ENCODE measurements at regions not wholly inside any gene's neighbourhood (a gene's known extent, or its start where the extent isn't known, plus 50 kb on each side); places are given as distances from the start of the nearest gene placed in this dataset.

DNA sequence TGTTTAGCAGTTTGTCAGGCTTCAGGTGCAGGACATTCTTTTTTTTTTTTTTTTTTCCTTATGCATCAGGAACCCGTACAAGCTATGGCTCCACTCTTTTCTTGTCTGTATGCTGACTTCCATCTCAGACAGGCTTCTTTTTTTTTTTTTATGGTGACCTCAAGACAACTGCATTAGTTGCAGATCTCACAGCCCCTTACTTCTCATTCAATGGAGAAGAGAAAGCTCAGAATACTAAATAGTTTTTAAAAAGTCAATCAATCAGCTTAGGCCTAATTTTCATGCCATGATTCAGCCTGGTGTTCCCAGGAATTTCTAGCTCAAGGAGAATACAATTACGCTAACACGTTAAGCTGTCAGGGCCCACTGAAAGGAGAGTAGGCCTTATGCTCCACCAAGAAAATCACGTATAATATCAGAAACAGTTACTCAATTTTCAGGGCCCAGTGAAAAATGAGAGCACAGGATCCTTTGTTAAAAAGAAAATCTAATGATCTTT lies 1596.0 kb upstream of the MIR17HG start:
- Histone ChIP-seq H4K20me1 (ENCODE audit: control insufficient read depth, insufficient read depth, low read depth, low read length) (no peaks in the 10 kb centered on the region), H3K4me2 (ENCODE audit: low read length) (no peak overlapping the region), H3F3A (ENCODE audit: control insufficient read depth, insufficient read depth) (no peaks in the 10 kb centered on the region), H3K27me3 (ENCODE audit: control insufficient read depth, low read length) (no peaks in the 10 kb centered on the region), H3K4me3 (ENCODE audit: low read length) (no peak overlapping the region), H3K36me3 (ENCODE audit: control insufficient read depth, low read length) (no peaks in the 10 kb centered on the region), H3K9me3 (ENCODE audit: control insufficient read depth, insufficient read depth, low read length) (peaks cover 9% of the 10 kb centered on the region; the same call in 1 of the 2 replicates), H3K79me2 (ENCODE audit: control insufficient read depth, low read length) (no peaks in the 10 kb centered on the region), H3K4me1 (ENCODE audit: control insufficient read depth, low read length) (no peaks in the 10 kb centered on the region), H3K9me2 (replicated peaks; ENCODE audit: control insufficient read depth, low read length) (no peaks in the 10 kb centered on the region), H3K27ac (ENCODE audit: low read depth, low read length) (no peak overlapping the region)
- TF ChIP-seq, protein P1, sequence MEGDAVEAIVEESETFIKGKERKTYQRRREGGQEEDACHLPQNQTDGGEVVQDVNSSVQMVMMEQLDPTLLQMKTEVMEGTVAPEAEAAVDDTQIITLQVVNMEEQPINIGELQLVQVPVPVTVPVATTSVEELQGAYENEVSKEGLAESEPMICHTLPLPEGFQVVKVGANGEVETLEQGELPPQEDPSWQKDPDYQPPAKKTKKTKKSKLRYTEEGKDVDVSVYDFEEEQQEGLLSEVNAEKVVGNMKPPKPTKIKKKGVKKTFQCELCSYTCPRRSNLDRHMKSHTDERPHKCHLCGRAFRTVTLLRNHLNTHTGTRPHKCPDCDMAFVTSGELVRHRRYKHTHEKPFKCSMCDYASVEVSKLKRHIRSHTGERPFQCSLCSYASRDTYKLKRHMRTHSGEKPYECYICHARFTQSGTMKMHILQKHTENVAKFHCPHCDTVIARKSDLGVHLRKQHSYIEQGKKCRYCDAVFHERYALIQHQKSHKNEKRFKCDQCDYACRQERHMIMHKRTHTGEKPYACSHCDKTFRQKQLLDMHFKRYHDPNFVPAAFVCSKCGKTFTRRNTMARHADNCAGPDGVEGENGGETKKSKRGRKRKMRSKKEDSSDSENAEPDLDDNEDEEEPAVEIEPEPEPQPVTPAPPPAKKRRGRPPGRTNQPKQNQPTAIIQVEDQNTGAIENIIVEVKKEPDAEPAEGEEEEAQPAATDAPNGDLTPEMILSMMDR (IDR thresholded peaks at IDR 0.05; ENCODE audit: low read depth, low read length, poor library complexity, severe bottlenecking), result no peak
- no peak for TF ChIP-seq EZH2phosphoT487 (IDR thresholded peaks at IDR 0.05; ENCODE audit: borderline replicate concordance, low read length)

DNA sequence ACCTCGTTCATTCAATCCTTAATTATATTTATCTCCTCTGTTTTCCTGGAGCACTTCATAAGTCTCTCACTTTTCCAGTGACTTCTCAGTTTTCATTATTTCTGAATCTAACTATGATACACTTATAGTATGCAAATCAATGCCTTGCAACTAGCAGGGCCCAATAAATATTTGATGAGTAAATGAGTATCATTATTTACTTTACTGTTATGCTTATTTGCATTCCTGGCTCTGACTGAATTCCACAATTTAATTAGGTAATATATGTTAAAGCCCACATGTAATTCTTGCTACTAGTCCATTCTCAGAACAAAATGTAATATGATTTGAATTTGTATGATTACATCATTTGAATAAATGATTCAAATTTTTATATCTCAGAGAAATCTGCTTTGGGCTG lies 1595.1 kb upstream of the MIR17HG start:
- H3F3A ChIP-seq (ENCODE audit: control insufficient read depth, insufficient read depth), result no peaks in the 10 kb centered on the region
- no peak overlapping the region for H3K4me2 ChIP-seq (ENCODE audit: low read length)
- H4K20me1 ChIP-seq (ENCODE audit: control insufficient read depth, insufficient read depth, low read depth, low read length), result no peaks in the 10 kb centered on the region
- H3K9me2 ChIP-seq (replicated peaks; ENCODE audit: control insufficient read depth, low read length), result no peaks in the 10 kb centered on the region
- no peaks in the 10 kb centered on the region for H3K27me3 ChIP-seq (ENCODE audit: control insufficient read depth, low read length)
- H3K27ac ChIP-seq (ENCODE audit: low read depth, low read length), result no peak overlapping the region
- no peaks in the 10 kb centered on the region for H3K36me3 ChIP-seq (ENCODE audit: control insufficient read depth, low read length)
- H3K4me3 ChIP-seq (ENCODE audit: low read length), result no peak overlapping the region
- no peaks in the 10 kb centered on the region for H3K79me2 ChIP-seq (ENCODE audit: control insufficient read depth, low read length)
- TF ChIP-seq, protein P1 (IDR thresholded peaks at IDR 0.05; ENCODE audit: low read depth, low read length, poor library complexity, severe bottlenecking), result no peak
- TF ChIP-seq EZH2phosphoT487 (IDR thresholded peaks at IDR 0.05; ENCODE audit: borderline replicate concordance, low read length), result no peak
- peaks cover 14% of the 10 kb centered on the region; the same call in 1 of the 2 replicates for H3K9me3 ChIP-seq (ENCODE audit: control insufficient read depth, insufficient read depth, low read length)
- H3K4me1 ChIP-seq (ENCODE audit: control insufficient read depth, low read length), result no peaks in the 10 kb centered on the region

DNA sequence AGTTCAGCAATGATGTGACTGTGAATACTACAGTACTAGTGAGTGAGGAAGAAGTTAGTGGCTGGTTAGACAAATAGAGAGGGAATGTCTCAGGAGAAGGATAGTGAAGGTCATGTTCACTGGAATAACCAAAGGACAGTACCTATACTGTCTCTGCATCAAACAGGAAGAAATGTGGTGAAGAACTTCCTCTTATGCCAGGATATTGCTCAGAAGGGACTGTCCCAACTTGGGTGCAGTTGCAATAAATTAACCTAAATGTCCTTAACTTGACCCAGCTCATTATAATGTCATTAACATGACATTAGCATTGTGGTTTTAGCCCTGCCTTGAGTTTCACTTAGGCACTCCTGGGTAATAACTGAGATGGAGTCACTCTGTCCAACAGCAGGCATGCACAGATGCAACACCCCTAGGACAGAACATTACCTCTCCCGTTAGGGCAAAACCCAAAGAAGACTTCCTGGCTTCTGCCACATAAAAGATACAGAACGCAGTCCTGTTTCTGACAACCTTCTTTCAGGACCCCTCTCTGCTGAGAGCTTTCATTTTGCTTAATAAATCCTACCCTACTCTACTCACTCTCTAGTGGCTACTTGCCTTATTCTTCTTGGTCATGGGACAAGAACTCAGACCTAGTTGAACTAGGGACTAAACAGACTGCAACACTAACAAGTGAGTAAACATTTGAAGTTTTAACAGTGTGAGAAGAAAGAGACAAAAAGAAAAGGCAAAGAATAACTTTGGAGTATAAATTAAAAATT lies 1591.6 kb upstream of the MIR17HG start:
- Histone ChIP-seq H3K4me1 (ENCODE audit: control insufficient read depth, low read length) (no peaks in the 10 kb centered on the region), H3K4me3 (ENCODE audit: low read length) (no peak overlapping the region), H3K36me3 (ENCODE audit: control insufficient read depth, low read length) (no peaks in the 10 kb centered on the region)

More for the DNA sequence above, 1591.6 kb upstream of the MIR17HG start:
- Histone ChIP-seq H3K9me3 (ENCODE audit: control insufficient read depth, insufficient read depth, low read length) (peaks cover 17% of the 10 kb centered on the region; the same call in 1 of the 2 replicates), H4K20me1 (ENCODE audit: control insufficient read depth, insufficient read depth, low read depth, low read length) (no peaks in the 10 kb centered on the region), H3K79me2 (ENCODE audit: control insufficient read depth, low read length) (no peaks in the 10 kb centered on the region), H3K27ac (ENCODE audit: low read depth, low read length) (no peak overlapping the region), H3K9me2 (replicated peaks; ENCODE audit: control insufficient read depth, low read length) (no peaks in the 10 kb centered on the region), H3K4me2 (ENCODE audit: low read length) (no peak overlapping the region), H3K27me3 (ENCODE audit: control insufficient read depth, low read length) (no peaks in the 10 kb centered on the region), H3F3A (ENCODE audit: control insufficient read depth, insufficient read depth) (no peaks in the 10 kb centered on the region)
- TF ChIP-seq, protein P1 (IDR thresholded peaks at IDR 0.05; ENCODE audit: low read depth, low read length, poor library complexity, severe bottlenecking), result no peak
- TF ChIP-seq EZH2phosphoT487 (IDR thresholded peaks at IDR 0.05; ENCODE audit: borderline replicate concordance, low read length), result no peak
